ENCODE measurements at regions not wholly inside any gene's neighbourhood (a gene's known extent, or its start where the extent isn't known, plus 50 kb on each side); places are given as distances from the start of the nearest gene placed in this dataset.

DNA sequence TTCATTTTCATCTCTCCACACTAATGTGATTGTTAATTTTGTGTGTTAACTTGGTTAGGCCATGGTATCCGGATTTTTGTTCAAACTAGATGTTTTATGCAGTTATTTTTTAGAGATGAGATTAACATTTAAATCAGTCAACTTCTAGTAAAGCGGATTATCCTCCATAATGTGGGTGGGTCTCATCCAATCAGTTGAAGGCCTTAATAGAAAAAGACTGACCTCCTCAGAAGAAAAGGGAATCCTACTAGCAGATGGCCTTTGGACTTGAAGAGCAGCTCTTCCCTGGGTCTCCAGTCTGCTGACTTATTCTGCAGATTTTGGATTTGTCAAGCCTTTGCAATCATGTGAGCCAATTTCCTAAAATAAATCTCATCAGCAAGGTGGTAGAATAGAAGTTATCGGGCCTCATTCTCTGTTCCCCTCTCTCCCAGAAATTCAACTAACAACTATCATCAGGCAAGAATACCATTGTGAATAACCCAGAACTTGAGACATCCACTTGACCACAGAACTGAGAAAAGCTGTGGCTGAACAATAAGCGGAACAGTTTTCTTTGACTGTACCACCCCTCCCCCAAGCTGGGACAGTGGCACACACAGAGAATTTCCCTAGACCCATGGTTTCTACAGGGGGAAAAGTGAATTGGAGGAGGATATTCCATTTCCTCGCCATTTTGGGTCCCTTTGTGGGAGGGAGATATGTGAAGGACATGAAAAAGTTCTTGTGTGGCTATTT is 323.0 kb downstream of the UTRN start:
- no peak for DNase-seq (ENCODE audit: low spot score)
- H3K4me3 ChIP-seq = no peak overlapping the region
- H3K9me3 ChIP-seq = no peaks in the 10 kb centered on the region
- H3K27me3 ChIP-seq = no peaks in the 10 kb centered on the region
- no peaks in the 10 kb centered on the region for H3K36me3 ChIP-seq
- TF ChIP-seq, protein P1, sequence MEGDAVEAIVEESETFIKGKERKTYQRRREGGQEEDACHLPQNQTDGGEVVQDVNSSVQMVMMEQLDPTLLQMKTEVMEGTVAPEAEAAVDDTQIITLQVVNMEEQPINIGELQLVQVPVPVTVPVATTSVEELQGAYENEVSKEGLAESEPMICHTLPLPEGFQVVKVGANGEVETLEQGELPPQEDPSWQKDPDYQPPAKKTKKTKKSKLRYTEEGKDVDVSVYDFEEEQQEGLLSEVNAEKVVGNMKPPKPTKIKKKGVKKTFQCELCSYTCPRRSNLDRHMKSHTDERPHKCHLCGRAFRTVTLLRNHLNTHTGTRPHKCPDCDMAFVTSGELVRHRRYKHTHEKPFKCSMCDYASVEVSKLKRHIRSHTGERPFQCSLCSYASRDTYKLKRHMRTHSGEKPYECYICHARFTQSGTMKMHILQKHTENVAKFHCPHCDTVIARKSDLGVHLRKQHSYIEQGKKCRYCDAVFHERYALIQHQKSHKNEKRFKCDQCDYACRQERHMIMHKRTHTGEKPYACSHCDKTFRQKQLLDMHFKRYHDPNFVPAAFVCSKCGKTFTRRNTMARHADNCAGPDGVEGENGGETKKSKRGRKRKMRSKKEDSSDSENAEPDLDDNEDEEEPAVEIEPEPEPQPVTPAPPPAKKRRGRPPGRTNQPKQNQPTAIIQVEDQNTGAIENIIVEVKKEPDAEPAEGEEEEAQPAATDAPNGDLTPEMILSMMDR (IDR thresholded peaks at IDR 0.05) = no peak
- no peak overlapping the region for H3K27ac ChIP-seq
- no peaks in the 10 kb centered on the region for H3K4me1 ChIP-seq

DNA sequence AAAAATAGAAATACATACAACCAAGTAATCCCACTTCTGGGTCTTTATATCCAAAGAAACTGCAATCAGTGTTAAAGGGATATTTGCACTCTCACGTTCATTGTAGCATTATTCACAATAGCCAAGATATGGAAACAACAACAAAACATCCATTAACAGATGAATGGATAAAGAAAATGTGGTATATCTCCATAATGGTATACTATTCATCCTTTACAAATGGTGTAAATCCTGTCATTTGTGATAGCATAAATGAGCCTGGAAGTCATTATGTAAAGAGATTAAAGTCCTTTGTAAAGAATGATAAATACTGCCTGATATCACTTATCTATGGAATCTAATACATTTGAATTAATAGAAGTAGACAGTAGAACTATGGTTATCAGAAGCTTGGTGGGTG is 327.7 kb downstream of the UTRN start:
- no peak for DNase-seq (ENCODE audit: low spot score)
- Histone ChIP-seq H3K4me1 (no peaks in the 10 kb centered on the region), H3K27me3 (no peaks in the 10 kb centered on the region), H3K36me3 (no peaks in the 10 kb centered on the region), H3K9me3 (no peaks in the 10 kb centered on the region), H3K4me3 (no peak overlapping the region), H3K27ac (no peak overlapping the region)
- TF ChIP-seq, protein P1 (IDR thresholded peaks at IDR 0.05) = no peak

DNA sequence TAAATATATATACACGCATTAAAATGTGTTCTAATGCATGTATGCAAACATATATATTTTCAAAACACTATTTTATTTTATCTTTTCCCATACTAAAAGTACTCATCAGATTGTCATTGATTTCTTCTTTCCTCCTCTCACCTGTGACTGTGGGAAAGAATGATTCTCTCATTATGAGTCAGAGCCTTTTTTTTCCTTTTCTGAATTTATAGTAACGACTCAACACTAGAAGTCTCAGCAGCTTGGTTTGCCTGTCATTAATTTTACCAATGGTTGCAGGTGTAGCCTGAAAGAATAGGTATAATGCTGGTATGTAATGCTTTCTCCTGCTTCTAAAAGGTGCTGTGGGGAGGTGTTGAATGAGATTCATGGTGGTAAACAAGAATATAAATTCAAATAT is 328.7 kb downstream of the UTRN start:
- H3K36me3 ChIP-seq = no peaks in the 10 kb centered on the region
- no peak overlapping the region for H3K27ac ChIP-seq
- no peak overlapping the region for H3K4me3 ChIP-seq
- DNase-seq (ENCODE audit: low spot score) = no peak
- H3K9me3 ChIP-seq = no peaks in the 10 kb centered on the region
- TF ChIP-seq, protein P1 (IDR thresholded peaks at IDR 0.05) = no peak
- H3K4me1 ChIP-seq = no peaks in the 10 kb centered on the region
- H3K27me3 ChIP-seq = no peaks in the 10 kb centered on the region

DNA sequence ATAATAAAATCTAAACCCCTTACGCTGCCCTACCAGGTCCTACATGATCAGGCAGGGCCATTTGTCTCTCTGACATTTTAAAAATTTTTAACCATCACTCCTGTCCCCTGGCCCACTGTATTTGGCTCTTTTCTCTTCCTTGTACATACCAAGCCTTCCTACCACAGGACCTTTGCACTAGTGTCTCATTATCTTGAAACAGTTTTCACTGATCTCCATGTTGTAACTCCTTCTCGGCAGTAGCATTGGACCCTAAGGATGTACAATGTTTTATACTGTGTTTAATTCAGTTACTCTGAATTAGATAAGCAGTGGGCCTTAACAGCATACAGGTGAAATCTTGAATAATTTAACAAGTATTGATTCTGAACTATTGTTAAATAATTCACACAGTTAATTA is 330.7 kb downstream of the UTRN start:
- H3K9me3 ChIP-seq = no peaks in the 10 kb centered on the region
- H3K4me1 ChIP-seq = no peaks in the 10 kb centered on the region
- DNase-seq (ENCODE audit: low spot score) = no peak
- H3K27me3 ChIP-seq = no peaks in the 10 kb centered on the region
- no peak overlapping the region for H3K4me3 ChIP-seq
- H3K36me3 ChIP-seq = no peaks in the 10 kb centered on the region
- TF ChIP-seq, protein P1 (IDR thresholded peaks at IDR 0.05) = no peak
- no peak overlapping the region for H3K27ac ChIP-seq

DNA sequence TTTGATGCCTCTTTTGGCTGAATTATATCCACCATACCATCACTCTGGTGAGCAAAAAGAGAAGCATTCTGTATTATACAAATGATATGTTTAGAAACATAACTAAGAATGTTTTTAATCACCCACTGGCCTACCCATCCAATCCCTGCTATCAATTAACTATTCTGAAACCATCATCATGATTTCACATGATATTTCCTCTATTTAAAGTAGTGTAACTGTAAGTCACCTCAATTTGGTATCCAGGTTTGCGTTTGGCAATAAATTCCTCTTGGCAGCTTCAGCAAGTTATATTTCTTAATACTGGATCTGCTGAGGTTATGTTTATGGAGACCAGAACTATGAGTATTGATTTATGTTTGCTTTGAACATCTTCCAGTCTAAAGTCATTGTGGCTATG is 332.1 kb downstream of the UTRN start:
- H3K9me3 ChIP-seq = no peaks in the 10 kb centered on the region
- H3K4me3 ChIP-seq = no peak overlapping the region
- DNase-seq (ENCODE audit: low spot score) = no peak
- no peaks in the 10 kb centered on the region for H3K4me1 ChIP-seq
- no peak overlapping the region for H3K27ac ChIP-seq
- H3K36me3 ChIP-seq = no peaks in the 10 kb centered on the region
- H3K27me3 ChIP-seq = no peaks in the 10 kb centered on the region
- TF ChIP-seq, protein P1 (IDR thresholded peaks at IDR 0.05) = no peak

DNA sequence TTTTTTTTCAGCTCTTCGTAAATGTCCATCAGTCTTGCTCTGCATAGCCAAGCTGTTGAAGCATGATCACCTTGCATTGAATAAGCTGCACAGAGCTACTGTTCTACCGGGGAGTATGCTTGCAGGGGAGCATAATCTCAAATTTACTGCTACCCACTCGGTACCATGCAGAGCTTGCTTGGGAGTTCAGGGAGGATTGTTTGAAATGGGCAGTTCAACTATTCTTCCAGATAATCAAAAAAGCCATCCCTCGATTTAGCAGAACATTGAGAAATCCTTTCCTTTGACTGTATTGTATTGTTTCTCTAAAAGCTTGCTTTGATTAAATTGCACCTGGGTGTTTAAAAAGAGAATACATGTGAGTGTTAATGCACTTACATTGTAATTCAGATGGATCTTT is 332.6 kb downstream of the UTRN start:
- TF ChIP-seq, protein P1 (IDR thresholded peaks at IDR 0.05) = no peak
- H3K36me3 ChIP-seq = no peaks in the 10 kb centered on the region
- no peaks in the 10 kb centered on the region for H3K9me3 ChIP-seq
- no peak overlapping the region for H3K4me3 ChIP-seq
- no peak overlapping the region for H3K27ac ChIP-seq
- no peak for DNase-seq (ENCODE audit: low spot score)
- H3K27me3 ChIP-seq = no peaks in the 10 kb centered on the region
- no peaks in the 10 kb centered on the region for H3K4me1 ChIP-seq
